ENCODE measurements at regions not wholly inside any gene's neighbourhood (a gene's known extent, or its start where the extent isn't known, plus 50 kb on each side); places are given as distances from the start of the nearest gene placed in this dataset.

DNA sequence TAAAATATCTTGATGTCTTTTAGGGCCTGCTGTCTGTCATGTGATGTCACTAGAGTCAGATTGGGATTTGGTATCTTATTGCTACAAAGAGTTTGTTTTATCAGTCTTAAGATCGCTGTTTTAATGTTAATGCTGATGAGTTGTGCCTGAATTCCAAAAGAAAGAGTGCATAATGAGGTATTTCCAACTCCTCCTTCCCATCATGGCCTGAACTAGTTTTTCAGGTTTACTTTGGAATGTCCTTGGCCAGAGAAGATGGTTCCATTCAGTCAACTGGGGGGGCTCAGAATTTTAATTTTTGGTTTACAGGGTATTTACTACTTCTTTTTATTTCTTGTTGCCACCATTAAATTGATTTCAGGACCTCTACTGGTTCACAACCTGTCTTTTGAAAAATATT is 74.3 kb upstream of the MARCHF11 start:
- TF ChIP-seq, protein P1, sequence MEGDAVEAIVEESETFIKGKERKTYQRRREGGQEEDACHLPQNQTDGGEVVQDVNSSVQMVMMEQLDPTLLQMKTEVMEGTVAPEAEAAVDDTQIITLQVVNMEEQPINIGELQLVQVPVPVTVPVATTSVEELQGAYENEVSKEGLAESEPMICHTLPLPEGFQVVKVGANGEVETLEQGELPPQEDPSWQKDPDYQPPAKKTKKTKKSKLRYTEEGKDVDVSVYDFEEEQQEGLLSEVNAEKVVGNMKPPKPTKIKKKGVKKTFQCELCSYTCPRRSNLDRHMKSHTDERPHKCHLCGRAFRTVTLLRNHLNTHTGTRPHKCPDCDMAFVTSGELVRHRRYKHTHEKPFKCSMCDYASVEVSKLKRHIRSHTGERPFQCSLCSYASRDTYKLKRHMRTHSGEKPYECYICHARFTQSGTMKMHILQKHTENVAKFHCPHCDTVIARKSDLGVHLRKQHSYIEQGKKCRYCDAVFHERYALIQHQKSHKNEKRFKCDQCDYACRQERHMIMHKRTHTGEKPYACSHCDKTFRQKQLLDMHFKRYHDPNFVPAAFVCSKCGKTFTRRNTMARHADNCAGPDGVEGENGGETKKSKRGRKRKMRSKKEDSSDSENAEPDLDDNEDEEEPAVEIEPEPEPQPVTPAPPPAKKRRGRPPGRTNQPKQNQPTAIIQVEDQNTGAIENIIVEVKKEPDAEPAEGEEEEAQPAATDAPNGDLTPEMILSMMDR (IDR thresholded peaks at IDR 0.05; ENCODE audit: insufficient read depth, low read length, missing control alignments) = no peak
- ChIA-PET POLR2A (no interaction called here), CTCF (no interaction called here)
- DNase-seq (ENCODE audit: low read depth, low spot score) = no peak
- H3K4me3 ChIP-seq (ENCODE audit: low read depth, low read length) = no peak overlapping the region

DNA sequence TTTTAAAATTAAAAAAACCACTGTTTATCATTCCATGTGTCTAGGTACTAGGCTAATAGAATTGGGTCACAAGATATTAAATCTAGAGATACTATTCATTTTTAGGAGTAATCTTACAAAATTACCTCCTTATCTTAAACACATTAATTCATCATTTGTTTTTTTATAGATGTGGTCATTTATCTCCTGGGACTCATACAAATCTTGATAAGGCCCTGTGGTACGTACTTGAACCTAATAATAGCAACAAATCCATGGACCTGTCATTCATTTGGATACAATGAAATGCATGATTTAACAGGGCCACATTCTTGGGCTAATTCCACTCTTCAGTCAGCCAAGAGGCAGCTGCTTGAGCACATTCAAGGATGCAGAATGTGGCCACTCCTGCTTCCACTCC is 66.4 kb upstream of the MARCHF11 start:
- TF ChIP-seq, protein P1 (IDR thresholded peaks at IDR 0.05; ENCODE audit: insufficient read depth, low read length, missing control alignments) = no peak
- no peak overlapping the region for H3K4me3 ChIP-seq (ENCODE audit: low read depth, low read length)
- no peak for DNase-seq (ENCODE audit: low read depth, low spot score)
- ChIA-PET POLR2A (no interaction called here), CTCF (no interaction called here)

DNA sequence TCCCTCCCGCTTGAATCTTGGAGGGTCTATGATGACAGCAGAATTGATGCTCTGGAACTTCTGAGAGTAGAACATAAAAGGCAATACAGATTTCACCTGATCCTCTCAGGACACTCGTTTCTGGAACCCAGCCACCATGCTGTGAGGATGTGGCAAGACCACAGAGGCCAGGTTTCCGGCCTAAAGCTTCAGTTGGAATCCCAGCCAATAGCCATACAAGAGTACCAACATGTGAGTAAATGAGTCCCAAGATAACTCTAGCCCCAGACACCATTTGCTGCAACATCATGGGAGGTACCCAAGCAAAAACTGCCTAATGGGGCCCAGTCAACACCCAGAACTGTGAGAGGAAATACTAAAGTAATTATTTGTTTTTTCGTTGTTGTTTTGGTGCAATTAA is 65.7 kb upstream of the MARCHF11 start:
- ChIA-PET POLR2A (no interaction called here), CTCF (no interaction called here)
- no peak for DNase-seq (ENCODE audit: low read depth, low spot score)
- TF ChIP-seq, protein P1 (IDR thresholded peaks at IDR 0.05; ENCODE audit: insufficient read depth, low read length, missing control alignments) = no peak
- no peak overlapping the region for H3K4me3 ChIP-seq (ENCODE audit: low read depth, low read length)

DNA sequence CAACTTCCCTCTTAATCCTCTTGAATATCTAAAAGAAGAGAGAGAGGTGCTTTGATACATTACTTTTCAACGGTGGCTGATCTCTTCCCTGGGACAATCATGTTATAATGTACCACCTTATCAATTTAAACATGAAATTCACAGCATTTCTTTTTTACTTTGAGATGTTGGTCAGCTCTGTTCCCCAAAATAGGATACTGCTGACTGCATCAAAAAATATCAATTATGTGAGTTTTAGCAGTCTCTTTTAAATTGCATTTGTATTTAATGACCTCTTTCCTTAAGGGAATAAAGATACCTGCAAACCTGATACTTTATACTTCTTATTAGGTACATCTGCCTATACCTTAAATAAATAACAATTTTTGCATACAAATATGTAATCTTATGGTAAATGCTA is 58.4 kb upstream of the MARCHF11 start:
- no peak overlapping the region for H3K4me3 ChIP-seq (ENCODE audit: low read depth, low read length)
- ChIA-PET CTCF (no interaction called here), POLR2A (no interaction called here)
- DNase-seq (ENCODE audit: low read depth, low spot score) = no peak
- TF ChIP-seq, protein P1 (IDR thresholded peaks at IDR 0.05; ENCODE audit: insufficient read depth, low read length, missing control alignments) = no peak

DNA sequence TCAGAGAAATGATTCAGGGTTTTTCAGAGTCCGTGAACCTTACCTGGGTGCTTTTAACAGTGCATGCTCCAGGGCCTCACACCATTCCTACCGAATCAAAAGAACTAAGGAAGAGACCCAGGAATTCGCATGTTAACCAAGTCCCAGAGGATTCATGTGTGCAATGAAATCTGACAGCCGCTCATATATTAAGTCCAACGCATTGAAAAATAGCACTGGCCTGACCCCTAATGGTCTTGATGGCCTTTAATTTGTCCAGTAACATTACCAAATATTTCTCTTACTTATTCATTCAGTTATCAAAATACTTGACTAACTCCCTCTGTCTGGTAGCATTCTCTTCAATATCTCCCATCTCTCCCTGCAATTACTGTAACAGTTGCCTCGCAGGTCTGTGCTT is 55.0 kb upstream of the MARCHF11 start:
- TF ChIP-seq, protein P1 (IDR thresholded peaks at IDR 0.05; ENCODE audit: insufficient read depth, low read length, missing control alignments) = no peak
- no peak for DNase-seq (ENCODE audit: low read depth, low spot score)
- ChIA-PET POLR2A (no interaction called here), CTCF (no interaction called here)
- no peak overlapping the region for H3K4me3 ChIP-seq (ENCODE audit: low read depth, low read length)

DNA sequence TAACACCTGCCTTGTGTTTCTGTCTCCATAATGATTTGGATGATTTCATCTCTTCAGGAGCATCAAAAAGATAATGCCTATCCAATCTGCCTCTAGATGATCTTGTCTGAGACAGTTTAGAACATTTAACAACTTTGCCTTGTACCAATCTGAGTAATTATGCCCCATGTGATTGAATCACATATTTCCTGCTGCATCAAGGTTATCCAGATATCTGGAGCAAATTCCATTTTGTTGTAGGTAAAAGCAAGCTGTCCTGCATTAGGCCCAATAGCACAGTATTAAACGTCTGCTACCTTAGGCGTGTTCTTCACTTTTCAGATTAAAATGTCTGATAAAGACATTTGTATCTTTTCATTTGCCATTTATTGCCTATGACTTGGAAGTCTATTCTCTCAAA is 54.1 kb upstream of the MARCHF11 start:
- DNase-seq (ENCODE audit: low read depth, low spot score) = no peak
- ChIA-PET POLR2A (no interaction called here), CTCF (no interaction called here)
- TF ChIP-seq, protein P1 (IDR thresholded peaks at IDR 0.05; ENCODE audit: insufficient read depth, low read length, missing control alignments) = no peak
- no peak overlapping the region for H3K4me3 ChIP-seq (ENCODE audit: low read depth, low read length)

Measured in AG04449 (cell line).